COLO668 (cell line): ENCODE measurements at regions not wholly inside any gene's neighbourhood (a gene's known extent, or its start where the extent isn't known, plus 50 kb on each side); places are given as distances from the start of the nearest gene placed in this dataset.
A peak's percentile ranks its signal among the peaks of the same experiment; 100 is the strongest.
"Not testable (repeated sequence)": the region's sequence is repeated elsewhere in the genome, so short reads cannot be mapped to it uniquely, and the experiment has no call there.

ENCODE experiments used
- DNase-seq: peaks from one replicate; lab custom pipeline; 2025; ENCODE audit not compliant: unreplicated experiment; lab: John Stamatoyannopoulos, UW

DNA sequence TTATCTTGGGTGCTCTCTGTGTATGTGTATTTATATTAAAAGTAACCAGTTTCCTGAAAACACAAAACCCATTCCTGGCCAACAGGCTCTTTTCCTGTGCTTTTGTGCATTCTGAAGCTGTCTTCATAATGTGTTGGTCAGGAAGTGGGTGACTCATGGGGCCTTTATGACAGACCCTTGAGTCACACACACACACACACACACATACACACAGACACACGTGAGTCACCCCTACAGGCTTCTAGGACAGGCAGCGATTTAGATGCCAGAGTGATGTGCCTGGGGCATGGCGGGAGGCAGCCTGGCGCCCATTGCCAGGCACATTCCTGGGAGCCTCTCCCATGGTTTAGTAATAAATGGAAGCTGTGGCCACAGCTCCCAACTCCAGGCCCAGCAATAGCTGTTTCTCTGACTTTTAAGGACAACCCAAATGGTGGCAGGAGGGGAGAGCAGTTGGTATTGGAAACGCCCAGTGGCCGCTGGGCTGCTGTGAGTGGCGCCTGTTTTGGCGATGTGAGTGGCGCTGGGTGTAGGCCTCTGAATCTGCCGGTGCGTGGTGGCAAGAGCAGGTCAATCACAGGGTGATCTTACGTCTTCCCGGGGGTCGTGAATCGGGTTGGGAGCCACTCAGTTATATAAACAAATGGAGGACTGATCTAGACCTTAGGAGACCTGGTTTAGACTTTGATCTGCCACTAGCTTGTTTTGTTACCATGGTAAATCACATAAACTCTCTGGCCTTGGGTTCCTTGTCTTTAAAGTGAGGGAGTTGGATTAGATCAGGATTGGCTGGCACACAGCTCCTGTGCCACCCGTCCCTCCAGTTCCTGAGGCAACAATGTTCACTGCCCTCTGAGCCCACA lies 150.7 kb upstream of the DLX2 start:
- DNase-seq, result peak; percentile 79

GRCh38 chr2:172256886-172257285 lies 154.2 kb upstream of the DLX2 start:
- no peak for DNase-seq

- DNase-seq, result no peak
Observed at GRCh38 chr2:172259827-172260226, 157.1 kb upstream of the DLX2 start.

- no peak for DNase-seq
Observed at GRCh38 chr2:172260336-172260735, 157.6 kb upstream of the DLX2 start.

DNA sequence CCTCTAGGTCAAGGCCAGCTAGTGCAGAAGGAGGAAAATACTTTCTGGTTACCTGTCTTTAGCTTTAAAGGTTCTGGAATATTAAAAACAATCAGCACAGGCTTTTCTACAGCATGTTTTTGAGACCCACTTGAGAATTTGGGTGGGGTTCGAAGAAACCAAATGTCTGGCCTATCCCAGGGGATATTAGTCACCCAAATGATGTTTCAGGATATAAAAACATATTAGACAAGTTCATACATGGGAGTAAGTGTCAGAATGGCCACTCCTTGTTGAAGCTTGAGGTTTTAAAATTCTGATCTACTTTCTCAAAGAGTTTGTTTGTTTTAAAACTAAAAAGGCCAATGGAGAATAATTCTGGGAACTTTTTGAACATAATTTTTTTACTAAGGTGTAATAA lies 158.6 kb upstream of the DLX2 start:
- DNase-seq, result no peak

DNA sequence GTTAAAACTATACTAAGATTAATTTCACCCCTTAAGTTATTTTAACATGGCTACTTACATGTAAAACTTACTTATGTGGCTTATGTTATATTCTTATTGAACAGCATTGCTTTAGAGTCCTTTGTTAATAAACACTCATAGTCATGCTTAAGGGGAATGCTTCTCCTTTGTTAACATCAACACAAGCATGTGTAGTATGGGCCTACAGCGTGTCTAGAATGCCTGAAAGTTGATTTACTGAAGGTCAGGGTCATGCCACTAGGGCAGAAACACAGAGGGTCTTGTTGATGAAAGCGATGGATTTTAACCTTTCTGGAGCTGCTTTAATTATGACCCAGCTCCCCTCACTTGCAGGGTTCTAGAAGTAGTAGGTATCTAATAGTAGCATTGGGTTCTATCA lies 159.8 kb upstream of the DLX2 start:
- no peak for DNase-seq

DNA sequence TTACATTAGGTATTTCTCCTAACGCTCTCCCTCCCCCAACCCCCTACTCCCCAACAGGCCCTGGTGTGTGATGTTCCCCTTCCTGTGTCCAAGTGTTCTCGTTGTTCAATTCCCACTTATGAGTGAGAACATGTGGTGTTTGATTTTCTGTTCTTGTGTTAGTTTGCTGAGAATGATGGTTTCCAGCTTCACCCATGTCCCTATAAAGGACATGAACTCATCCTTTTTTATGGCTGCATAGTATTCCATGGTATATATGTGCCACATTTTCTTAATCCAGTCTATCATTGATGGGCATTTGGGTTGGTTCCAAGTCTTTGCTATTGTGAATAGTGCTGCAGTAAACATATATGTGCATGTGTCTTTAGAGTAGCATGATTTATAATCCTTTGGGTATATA lies 162.1 kb upstream of the DLX2 start:
- not testable (repeated sequence) for DNase-seq

GRCh38 chr2:172269507-172270244 lies 157.7 kb upstream of the ITGA6 start:
- DNase-seq, result not testable (repeated sequence)

GRCh38 chr2:172270278-172271079 lies 156.9 kb upstream of the ITGA6 start:
- DNase-seq, result peak; percentile 82

DNA sequence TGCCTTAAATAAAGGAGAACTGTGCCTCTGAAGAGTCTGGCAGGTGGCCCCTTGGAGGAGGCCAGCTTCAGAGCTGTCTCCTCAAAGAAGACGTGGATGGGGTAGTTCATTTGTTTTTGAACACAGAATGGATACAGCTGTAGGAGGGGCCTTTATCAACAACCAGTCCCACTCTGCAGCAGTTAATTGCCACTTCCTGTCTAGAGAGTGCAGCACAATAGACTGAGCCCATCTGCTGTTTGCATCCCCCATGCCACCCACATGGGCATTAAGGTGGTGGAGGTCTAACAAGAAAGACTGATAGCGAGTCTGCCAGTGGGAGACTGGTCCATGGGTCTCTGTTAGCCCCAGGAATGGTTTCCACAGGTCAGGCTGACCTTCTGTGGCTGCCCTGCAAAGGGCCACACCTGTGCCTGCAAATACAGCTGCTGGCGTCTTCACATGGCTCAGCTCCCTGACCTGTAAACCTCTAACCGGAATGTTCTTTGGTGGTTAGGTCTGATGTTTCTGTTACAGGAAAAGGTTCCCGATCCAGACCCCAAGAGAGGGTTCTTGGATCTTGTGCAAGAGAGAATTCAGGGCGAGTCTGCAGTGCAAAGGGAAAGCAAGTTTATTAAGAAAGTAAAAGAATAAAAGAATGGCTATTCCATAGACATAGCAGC lies 153.3 kb upstream of the ITGA6 start:
- no peak for DNase-seq

DNA sequence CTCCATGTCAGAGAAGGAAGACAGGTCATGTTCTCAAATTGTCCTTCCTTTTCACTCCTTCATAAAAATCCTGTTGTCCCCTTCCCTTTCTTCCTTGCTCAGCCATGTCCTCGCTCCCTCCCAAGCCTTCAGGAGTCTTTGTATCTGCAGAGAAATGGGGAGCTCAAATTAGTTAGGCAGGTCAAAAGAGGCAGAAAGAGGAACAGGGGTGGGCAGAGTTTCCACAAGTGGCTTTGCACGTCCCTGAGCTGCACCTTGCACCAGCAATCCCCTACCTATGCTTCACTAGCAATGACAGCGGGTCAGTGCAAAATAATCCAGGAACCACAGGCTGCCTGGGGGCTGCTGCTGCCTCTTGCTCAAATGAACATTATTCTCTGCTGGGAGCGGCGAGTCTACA lies 152.1 kb upstream of the ITGA6 start:
- DNase-seq, result no peak

- DNase-seq, result no peak
Observed at GRCh38 chr2:172276961-172277360, 150.4 kb upstream of the ITGA6 start.

DNA sequence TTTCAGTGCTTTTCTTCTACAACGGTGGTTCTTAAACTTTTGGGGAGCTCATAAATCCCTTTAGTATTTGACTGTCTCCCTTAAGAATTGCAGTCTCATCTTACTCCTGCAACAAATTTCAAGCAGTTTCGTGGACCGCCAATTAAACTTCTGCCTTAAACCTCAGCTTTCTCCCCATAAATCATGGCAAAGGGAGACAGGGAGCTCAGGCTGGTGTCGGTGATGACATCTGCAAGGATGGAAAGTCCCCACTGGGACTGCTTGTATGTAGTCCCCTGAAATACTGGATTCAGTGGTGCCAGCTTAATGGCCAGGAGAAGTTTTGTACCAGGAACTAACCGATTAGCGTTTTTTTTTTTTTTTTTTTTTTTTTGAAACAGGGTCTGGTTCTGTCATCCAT lies 148.7 kb upstream of the ITGA6 start:
- no peak for DNase-seq

GRCh38 chr2:172279214-172279613 lies 148.2 kb upstream of the ITGA6 start:
- no peak for DNase-seq

DNA sequence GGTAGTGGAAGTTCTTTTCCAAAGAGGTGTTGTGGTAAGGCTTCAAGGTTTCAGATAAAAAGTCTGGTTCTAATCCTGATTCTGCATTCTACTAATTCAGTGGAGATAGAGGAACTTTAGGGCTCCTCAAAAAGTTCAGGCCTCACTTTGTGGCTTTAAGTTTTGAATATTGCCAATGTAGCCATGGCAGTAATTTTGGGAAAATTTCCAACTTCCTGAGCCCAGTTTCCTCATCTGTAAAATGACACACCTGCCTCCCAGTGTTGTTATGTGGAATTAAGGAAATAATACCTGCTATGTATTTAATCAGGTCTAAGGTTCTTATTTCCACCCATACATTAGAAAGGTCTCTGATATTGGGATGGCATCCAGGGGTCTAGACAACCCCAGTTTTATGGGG lies 147.6 kb upstream of the ITGA6 start:
- DNase-seq, result no peak

- DNase-seq, result no peak
Observed at GRCh38 chr2:172280571-172281361, 146.6 kb upstream of the ITGA6 start.

- no peak for DNase-seq
Observed at GRCh38 chr2:172281648-172282570, 145.5 kb upstream of the ITGA6 start.

GRCh38 chr2:172282944-172283343 lies 144.4 kb upstream of the ITGA6 start:
- DNase-seq, result no peak

DNA sequence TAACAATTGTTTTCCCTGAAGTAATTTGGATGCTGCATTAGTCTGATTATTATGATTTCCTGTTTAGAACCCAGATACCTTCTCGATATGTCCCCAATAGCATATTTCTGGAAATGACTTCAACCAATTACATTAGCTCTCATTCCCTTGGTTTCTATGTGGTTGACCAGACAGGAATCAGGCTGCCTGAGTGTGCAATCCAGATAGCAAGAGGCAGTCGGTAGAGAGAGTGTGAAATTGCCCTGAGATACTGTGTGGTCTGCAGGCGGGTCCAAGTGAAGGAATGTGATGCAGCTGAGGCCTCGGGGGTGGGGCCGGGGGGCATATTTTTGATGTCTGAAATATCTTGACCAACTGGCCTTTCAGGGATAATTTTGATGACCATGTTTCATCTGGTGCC lies 143.9 kb upstream of the ITGA6 start:
- no peak for DNase-seq
